ENCODE measurements at regions not wholly inside any gene's neighbourhood (a gene's known extent, or its start where the extent isn't known, plus 50 kb on each side); places are given as distances from the start of the nearest gene placed in this dataset.

DNA sequence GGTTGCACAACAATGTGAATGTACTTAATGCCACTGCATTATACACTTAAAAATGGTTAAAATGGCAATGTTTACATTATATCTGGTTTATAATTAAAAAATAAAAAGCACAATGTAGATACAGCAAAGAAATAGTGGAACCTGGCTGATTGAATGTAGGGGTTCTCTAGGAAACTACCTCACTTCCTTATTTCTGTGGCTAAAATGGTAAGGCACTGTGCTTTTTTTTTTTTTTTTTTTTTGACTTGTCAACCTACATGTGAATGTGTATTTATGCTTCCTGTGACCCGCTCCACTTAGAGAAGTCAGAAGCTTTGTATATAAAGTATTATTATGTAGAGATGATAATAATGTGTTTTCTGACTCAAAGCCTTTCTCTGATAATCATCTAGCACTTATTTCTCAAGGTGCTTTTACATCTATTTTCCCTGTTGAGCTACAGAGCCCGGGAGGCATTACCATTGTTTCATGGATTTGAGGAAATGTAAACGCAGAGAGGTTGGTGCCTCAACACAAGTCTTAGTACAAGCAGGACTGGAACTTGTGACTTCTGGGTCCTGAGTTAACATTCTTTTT is 55.0 kb downstream of the SOX4 start:
- no peak for ATAC-seq
- no peak for TF ChIP-seq SNAI2 (CRISPR knock-in tag; IDR thresholded peaks at IDR 0.05)
- TF ChIP-seq BACH2 (CRISPR knock-in tag; IDR thresholded peaks at IDR 0.05; ENCODE audit: borderline replicate concordance), result no peak
- TF ChIP-seq, protein P1, sequence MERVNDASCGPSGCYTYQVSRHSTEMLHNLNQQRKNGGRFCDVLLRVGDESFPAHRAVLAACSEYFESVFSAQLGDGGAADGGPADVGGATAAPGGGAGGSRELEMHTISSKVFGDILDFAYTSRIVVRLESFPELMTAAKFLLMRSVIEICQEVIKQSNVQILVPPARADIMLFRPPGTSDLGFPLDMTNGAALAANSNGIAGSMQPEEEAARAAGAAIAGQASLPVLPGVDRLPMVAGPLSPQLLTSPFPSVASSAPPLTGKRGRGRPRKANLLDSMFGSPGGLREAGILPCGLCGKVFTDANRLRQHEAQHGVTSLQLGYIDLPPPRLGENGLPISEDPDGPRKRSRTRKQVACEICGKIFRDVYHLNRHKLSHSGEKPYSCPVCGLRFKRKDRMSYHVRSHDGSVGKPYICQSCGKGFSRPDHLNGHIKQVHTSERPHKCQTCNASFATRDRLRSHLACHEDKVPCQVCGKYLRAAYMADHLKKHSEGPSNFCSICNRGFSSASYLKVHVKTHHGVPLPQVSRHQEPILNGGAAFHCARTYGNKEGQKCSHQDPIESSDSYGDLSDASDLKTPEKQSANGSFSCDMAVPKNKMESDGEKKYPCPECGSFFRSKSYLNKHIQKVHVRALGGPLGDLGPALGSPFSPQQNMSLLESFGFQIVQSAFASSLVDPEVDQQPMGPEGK (CRISPR knock-in tag; IDR thresholded peaks at IDR 0.05; ENCODE audit: borderline replicate concordance), result no peak
- TF ChIP-seq ZFP3 (CRISPR knock-in tag; IDR thresholded peaks at IDR 0.05), result no peak

DNA sequence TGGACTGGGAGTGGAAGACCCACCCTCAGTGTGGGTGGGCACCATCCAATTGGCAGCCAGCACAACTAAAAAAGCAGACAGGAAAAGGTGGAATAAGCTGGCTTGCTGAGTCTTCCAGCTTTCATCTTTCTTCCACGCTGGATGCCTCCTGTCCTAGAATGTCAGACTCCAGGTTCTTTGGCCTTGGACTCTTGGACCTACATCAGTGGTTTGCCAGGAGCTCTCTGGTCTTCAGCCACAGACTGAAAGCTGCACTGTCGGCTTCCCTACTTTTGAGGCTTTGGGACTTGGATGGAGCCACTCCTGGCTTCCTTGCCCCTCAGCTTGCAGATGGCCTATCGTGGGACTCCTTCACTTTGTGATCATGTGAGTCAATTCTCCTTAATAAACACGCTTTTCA is 59.8 kb downstream of the SOX4 start:
- TF ChIP-seq ISL1 (CRISPR knock-in tag; IDR thresholded peaks at IDR 0.05) (no peak), ZNF565 (CRISPR knock-in tag; conservative IDR thresholded peaks at IDR 0.05; ENCODE audit: low read depth) (no peak), SNAI2 (CRISPR knock-in tag; IDR thresholded peaks at IDR 0.05) (no peak), ARNTL (CRISPR knock-in tag; IDR thresholded peaks at IDR 0.05; ENCODE audit: borderline replicate concordance, low read depth) (no peak), OSR1 (CRISPR knock-in tag; IDR thresholded peaks at IDR 0.05) (no peak), BACH2 (CRISPR knock-in tag; IDR thresholded peaks at IDR 0.05; ENCODE audit: borderline replicate concordance) (no peak), GLIS3 (CRISPR knock-in tag; IDR thresholded peaks at IDR 0.05) (no peak), TOX (CRISPR knock-in tag; IDR thresholded peaks at IDR 0.05; ENCODE audit: borderline replicate concordance) (no peak), ESRRG (CRISPR knock-in tag; IDR thresholded peaks at IDR 0.05) (no peak), RARB (CRISPR knock-in tag; IDR thresholded peaks at IDR 0.05) (no peak), ZFP3 (CRISPR knock-in tag; IDR thresholded peaks at IDR 0.05) (no peak), ZNF8 (CRISPR knock-in tag; IDR thresholded peaks at IDR 0.05) (no peak), ZC3H10 (CRISPR knock-in tag; IDR thresholded peaks at IDR 0.05) (no peak), PPARA (CRISPR knock-in tag; IDR thresholded peaks at IDR 0.05; ENCODE audit: borderline replicate concordance) (no peak)
- TF ChIP-seq, protein P2, sequence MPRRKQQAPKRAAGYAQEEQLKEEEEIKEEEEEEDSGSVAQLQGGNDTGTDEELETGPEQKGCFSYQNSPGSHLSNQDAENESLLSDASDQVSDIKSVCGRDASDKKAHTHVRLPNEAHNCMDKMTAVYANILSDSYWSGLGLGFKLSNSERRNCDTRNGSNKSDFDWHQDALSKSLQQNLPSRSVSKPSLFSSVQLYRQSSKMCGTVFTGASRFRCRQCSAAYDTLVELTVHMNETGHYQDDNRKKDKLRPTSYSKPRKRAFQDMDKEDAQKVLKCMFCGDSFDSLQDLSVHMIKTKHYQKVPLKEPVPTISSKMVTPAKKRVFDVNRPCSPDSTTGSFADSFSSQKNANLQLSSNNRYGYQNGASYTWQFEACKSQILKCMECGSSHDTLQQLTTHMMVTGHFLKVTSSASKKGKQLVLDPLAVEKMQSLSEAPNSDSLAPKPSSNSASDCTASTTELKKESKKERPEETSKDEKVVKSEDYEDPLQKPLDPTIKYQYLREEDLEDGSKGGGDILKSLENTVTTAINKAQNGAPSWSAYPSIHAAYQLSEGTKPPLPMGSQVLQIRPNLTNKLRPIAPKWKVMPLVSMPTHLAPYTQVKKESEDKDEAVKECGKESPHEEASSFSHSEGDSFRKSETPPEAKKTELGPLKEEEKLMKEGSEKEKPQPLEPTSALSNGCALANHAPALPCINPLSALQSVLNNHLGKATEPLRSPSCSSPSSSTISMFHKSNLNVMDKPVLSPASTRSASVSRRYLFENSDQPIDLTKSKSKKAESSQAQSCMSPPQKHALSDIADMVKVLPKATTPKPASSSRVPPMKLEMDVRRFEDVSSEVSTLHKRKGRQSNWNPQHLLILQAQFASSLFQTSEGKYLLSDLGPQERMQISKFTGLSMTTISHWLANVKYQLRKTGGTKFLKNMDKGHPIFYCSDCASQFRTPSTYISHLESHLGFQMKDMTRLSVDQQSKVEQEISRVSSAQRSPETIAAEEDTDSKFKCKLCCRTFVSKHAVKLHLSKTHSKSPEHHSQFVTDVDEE (CRISPR knock-in tag; IDR thresholded peaks at IDR 0.05), result no peak
- TF ChIP-seq, protein P3, sequence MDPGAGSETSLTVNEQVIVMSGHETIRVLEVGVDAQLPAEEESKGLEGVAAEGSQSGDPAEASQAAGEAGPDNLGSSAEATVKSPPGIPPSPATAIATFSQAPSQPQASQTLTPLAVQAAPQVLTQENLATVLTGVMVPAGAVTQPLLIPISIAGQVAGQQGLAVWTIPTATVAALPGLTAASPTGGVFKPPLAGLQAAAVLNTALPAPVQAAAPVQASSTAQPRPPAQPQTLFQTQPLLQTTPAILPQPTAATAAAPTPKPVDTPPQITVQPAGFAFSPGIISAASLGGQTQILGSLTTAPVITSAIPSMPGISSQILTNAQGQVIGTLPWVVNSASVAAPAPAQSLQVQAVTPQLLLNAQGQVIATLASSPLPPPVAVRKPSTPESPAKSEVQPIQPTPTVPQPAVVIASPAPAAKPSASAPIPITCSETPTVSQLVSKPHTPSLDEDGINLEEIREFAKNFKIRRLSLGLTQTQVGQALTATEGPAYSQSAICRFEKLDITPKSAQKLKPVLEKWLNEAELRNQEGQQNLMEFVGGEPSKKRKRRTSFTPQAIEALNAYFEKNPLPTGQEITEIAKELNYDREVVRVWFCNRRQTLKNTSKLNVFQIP (CRISPR knock-in tag; IDR thresholded peaks at IDR 0.05; ENCODE audit: borderline replicate concordance, low read depth), result no peak
- TF ChIP-seq, protein P1 (CRISPR knock-in tag; IDR thresholded peaks at IDR 0.05; ENCODE audit: borderline replicate concordance), result no peak
- ATAC-seq, result no peak

DNA sequence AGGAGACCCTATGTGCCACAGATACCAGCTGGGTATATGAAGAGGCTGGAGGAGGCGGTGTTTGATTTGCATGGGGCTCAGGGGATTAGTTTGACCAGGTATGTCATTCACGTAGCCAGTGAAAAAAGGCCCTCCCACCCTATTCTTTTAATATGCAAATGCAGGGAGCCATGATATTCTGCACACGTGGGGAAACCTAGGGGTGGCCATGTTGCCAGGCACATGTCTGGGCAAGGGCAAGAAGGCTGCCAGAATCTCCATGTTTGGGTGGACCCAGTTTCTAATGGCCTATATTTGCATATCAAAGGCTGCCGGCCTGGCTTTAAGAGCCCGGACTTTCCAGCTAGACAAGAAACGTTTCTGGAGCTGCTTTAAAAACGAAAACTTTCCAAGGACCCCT is 60.4 kb downstream of the SOX4 start:
- no peak for ATAC-seq
- no peak for TF ChIP-seq CSDC2 (CRISPR knock-in tag; IDR thresholded peaks at IDR 0.05)
- TF ChIP-seq, protein P1 (CRISPR knock-in tag; IDR thresholded peaks at IDR 0.05; ENCODE audit: borderline replicate concordance), result no peak
- TF ChIP-seq ZNF565 (CRISPR knock-in tag; conservative IDR thresholded peaks at IDR 0.05; ENCODE audit: low read depth), result no peak
- TF ChIP-seq, protein P4, sequence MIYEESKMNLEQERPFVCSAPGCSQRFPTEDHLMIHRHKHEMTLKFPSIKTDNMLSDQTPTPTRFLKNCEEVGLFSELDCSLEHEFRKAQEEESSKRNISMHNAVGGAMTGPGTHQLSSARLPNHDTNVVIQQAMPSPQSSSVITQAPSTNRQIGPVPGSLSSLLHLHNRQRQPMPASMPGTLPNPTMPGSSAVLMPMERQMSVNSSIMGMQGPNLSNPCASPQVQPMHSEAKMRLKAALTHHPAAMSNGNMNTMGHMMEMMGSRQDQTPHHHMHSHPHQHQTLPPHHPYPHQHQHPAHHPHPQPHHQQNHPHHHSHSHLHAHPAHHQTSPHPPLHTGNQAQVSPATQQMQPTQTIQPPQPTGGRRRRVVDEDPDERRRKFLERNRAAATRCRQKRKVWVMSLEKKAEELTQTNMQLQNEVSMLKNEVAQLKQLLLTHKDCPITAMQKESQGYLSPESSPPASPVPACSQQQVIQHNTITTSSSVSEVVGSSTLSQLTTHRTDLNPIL (CRISPR knock-in tag; IDR thresholded peaks at IDR 0.05; ENCODE audit: low read depth), result no peak
- no peak for TF ChIP-seq BACH2 (CRISPR knock-in tag; IDR thresholded peaks at IDR 0.05; ENCODE audit: borderline replicate concordance)
- no peak for TF ChIP-seq SNAI2 (CRISPR knock-in tag; IDR thresholded peaks at IDR 0.05)
- TF ChIP-seq OSR1 (CRISPR knock-in tag; IDR thresholded peaks at IDR 0.05), result no peak
